ENCODE measurements at regions not wholly inside any gene's neighbourhood (a gene's known extent, or its start where the extent isn't known, plus 50 kb on each side); places are given as distances from the start of the nearest gene placed in this dataset.

- Histone ChIP-seq H3K4me1 (no peaks in the 10 kb centered on the region), H3K27me3 (no peaks in the 10 kb centered on the region)
- DNase-seq = no peak
Observed at GRCh38 chr18:14031053-14031452, 101.2 kb downstream of the ZNF519 start.

GRCh38 chr18:14029512-14029911, 102.7 kb downstream of the ZNF519 start:
- Histone ChIP-seq H3K9me3 (replicated peaks) (no peaks in the 10 kb centered on the region), H3K4me3 (no peak overlapping the region), H3K27me3 (no peaks in the 10 kb centered on the region), H3K4me1 (no peaks in the 10 kb centered on the region), H3K27ac (no peak overlapping the region), H3K36me3 (no peaks in the 10 kb centered on the region)
- no peak for DNase-seq

More at GRCh38 chr18:14031053-14031452, 101.2 kb downstream of the ZNF519 start:
- H3K36me3 ChIP-seq = no peaks in the 10 kb centered on the region
- no peak overlapping the region for H3K27ac ChIP-seq
- no peak overlapping the region for H3K4me3 ChIP-seq
- H3K9me3 ChIP-seq (replicated peaks) = no peaks in the 10 kb centered on the region

DNA sequence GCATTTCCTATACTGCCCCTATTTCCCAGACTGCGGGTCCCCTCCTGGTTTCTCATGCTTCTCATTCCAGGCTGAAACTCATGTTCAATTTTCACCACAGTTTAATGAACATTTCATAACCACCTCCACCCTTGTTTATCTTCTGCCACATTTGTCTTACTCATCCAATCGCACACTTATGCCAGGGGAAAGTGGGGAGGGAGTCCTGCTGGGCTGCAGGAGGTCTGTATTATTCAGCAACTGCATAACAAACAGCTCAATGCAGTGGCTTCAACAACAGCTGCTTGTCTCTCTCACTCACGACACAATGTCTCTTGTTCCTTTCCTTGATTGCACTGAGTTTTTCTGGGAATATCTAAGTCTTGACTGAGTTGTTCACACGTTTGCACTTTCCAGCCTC, 106.0 kb downstream of the ZNF519 start:
- Histone ChIP-seq H3K27ac (no peak overlapping the region), H3K27me3 (no peaks in the 10 kb centered on the region), H3K9me3 (replicated peaks) (no peaks in the 10 kb centered on the region), H3K4me1 (no peaks in the 10 kb centered on the region), H3K36me3 (no peaks in the 10 kb centered on the region), H3K4me3 (no peak overlapping the region)
- DNase-seq = no peak

GRCh38 chr18:14025306-14025940, 106.8 kb downstream of the ZNF519 start:
- H3K36me3 ChIP-seq = no peaks in the 10 kb centered on the region
- no peak for DNase-seq
- H3K9me3 ChIP-seq (replicated peaks) = no peaks in the 10 kb centered on the region
- no peak overlapping the region for H3K4me3 ChIP-seq
- H3K27me3 ChIP-seq = no peaks in the 10 kb centered on the region
- no peak overlapping the region for H3K27ac ChIP-seq
- no peaks in the 10 kb centered on the region for H3K4me1 ChIP-seq

- no peaks in the 10 kb centered on the region for H3K36me3 ChIP-seq
- no peak for DNase-seq
- no peak overlapping the region for H3K27ac ChIP-seq
- no peak overlapping the region for H3K4me3 ChIP-seq
- no peaks in the 10 kb centered on the region for H3K27me3 ChIP-seq
- no peaks in the 10 kb centered on the region for H3K9me3 ChIP-seq (replicated peaks)
- H3K4me1 ChIP-seq = no peaks in the 10 kb centered on the region
Observed at GRCh38 chr18:14015416-14015815, 100.1 kb upstream of the MC2R start.

DNA sequence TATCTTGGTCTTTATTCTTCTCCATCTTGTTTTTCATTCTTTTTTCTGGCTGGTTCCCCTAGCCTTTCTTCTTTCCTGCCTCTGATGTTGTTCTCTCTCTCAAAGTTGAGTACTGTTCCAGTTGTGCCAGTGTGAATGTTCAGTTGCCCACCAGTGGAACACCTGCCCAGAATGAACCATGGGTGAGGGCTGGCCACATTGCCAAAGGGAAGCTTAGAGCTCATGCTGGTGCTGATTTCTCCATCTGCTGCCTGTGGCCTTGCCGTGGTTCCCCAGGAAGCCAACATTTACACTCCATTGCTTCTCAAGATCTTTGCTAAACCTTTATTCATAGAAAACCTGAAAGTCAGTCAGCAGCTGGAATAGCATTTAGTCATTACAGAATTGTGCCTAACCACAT, 99.1 kb upstream of the MC2R start:
- no peak for DNase-seq
- H3K4me1 ChIP-seq = no peaks in the 10 kb centered on the region
- H3K36me3 ChIP-seq = no peaks in the 10 kb centered on the region
- no peaks in the 10 kb centered on the region for H3K27me3 ChIP-seq
- no peaks in the 10 kb centered on the region for H3K9me3 ChIP-seq (replicated peaks)
- no peak overlapping the region for H3K27ac ChIP-seq
- H3K4me3 ChIP-seq = no peak overlapping the region

GRCh38 chr18:14000884-14001283, 85.5 kb upstream of the MC2R start:
- no peak overlapping the region for H3K27ac ChIP-seq
- no peak for DNase-seq
- H3K4me3 ChIP-seq = no peak overlapping the region
- H3K27me3 ChIP-seq = no peaks in the 10 kb centered on the region
- no peaks in the 10 kb centered on the region for H3K9me3 ChIP-seq (replicated peaks)
- no peaks in the 10 kb centered on the region for H3K4me1 ChIP-seq
- H3K36me3 ChIP-seq = no peaks in the 10 kb centered on the region

DNA sequence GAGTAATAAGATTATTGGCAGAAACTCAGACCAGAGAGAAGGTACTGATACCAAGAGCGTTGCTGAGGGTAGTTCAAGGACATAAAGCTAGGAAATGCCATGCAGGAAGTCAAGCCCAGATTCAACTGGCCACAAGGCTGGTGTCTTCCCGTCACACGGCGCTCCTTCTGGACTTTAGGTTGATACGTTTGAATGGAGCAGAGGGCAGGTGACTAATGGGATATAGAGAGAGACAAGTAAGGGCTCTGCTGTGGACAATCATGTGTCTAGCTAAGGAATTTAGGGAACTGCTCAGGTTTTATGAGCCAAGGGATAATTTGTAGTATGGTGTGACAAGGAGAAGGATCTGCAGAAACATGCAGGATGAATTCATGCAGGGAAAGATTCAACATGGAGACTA, 83.9 kb upstream of the MC2R start:
- Histone ChIP-seq H3K27ac (no peak overlapping the region), H3K4me3 (no peak overlapping the region), H3K36me3 (no peaks in the 10 kb centered on the region), H3K4me1 (no peaks in the 10 kb centered on the region), H3K27me3 (no peaks in the 10 kb centered on the region), H3K9me3 (replicated peaks) (no peaks in the 10 kb centered on the region)
- no peak for DNase-seq

DNA sequence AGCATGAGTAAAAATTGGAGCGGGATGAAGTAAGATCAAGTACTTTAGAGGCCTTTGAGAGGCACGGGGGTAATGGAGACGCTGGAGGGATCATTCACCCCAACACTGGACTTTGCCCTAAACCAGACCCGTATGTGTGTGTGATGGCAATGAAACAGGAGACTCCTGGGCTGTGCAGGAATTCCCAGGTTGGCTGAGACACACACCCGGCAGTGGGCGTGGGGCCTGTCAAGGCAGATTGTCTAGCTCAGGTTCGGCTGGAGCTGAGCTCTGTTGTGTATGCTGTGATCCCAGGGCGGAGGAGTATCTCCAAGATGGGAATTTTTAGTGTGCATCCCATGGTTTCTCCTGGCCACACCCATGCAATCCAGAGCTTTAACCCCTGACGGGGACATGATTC, 83.2 kb upstream of the MC2R start:
- H3K36me3 ChIP-seq = no peaks in the 10 kb centered on the region
- H3K9me3 ChIP-seq (replicated peaks) = no peaks in the 10 kb centered on the region
- no peaks in the 10 kb centered on the region for H3K4me1 ChIP-seq
- no peak overlapping the region for H3K4me3 ChIP-seq
- H3K27me3 ChIP-seq = no peaks in the 10 kb centered on the region
- DNase-seq = no peak
- no peak overlapping the region for H3K27ac ChIP-seq

DNA sequence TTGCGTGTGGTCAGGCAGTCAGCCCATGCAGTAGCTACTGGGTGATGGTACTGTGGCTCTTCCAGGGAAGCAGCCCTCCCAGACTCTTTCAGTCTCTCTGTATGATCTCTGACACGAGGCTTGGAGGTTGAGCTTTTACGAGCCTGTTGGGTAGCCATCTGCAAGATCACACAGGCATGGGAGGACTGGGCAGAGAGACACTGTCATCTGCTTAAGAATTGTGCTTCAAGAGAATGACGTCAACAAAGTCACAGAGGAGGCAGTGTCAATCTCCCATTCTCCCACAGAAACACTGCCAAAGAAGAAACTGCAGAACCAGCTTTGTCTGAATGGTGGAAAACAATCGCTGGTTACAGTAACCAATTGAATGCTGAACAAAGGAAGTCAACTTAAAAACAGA, 78.4 kb upstream of the MC2R start:
- H3K4me1 ChIP-seq = no peaks in the 10 kb centered on the region
- no peak for DNase-seq
- no peak overlapping the region for H3K27ac ChIP-seq
- H3K36me3 ChIP-seq = no peaks in the 10 kb centered on the region
- no peak overlapping the region for H3K4me3 ChIP-seq
- H3K9me3 ChIP-seq (replicated peaks) = no peaks in the 10 kb centered on the region
- no peaks in the 10 kb centered on the region for H3K27me3 ChIP-seq

- Histone ChIP-seq H3K9me3 (replicated peaks) (no peaks in the 10 kb centered on the region), H3K4me3 (no peak overlapping the region), H3K4me1 (no peaks in the 10 kb centered on the region), H3K27ac (no peak overlapping the region), H3K27me3 (no peaks in the 10 kb centered on the region), H3K36me3 (no peaks in the 10 kb centered on the region)
- DNase-seq = no peak
Observed at GRCh38 chr18:13992826-13993540, 77.6 kb upstream of the MC2R start.

DNA sequence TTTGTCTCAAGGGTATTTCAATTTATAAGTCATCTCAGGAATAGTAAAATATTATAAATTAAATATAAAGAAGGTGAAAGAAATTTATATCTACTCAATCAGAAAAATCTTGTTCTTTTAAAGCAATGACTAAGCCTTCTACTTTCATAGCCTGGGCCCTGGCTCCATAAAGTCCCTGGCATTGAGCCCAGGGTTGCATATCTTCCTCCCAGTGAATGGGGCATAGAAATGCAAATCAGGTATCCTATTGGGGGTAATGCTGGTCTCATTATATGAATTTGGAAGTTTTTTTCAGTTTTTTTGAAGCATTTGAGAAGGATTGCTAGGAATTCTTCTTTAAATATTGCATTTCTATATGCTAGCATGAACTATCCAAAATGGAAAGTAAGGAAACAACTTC, 73.9 kb upstream of the MC2R start:
- Histone ChIP-seq H3K36me3 (no peaks in the 10 kb centered on the region), H3K27ac (no peak overlapping the region), H3K4me3 (no peak overlapping the region), H3K9me3 (replicated peaks) (no peaks in the 10 kb centered on the region), H3K4me1 (no peaks in the 10 kb centered on the region), H3K27me3 (no peaks in the 10 kb centered on the region)
- no peak for DNase-seq

GRCh38 chr18:13987956-13988355, 72.6 kb upstream of the MC2R start:
- H3K27me3 ChIP-seq = no peaks in the 10 kb centered on the region
- H3K36me3 ChIP-seq = no peaks in the 10 kb centered on the region
- no peak overlapping the region for H3K4me3 ChIP-seq
- no peaks in the 10 kb centered on the region for H3K4me1 ChIP-seq
- H3K27ac ChIP-seq = no peak overlapping the region
- no peak for DNase-seq
- H3K9me3 ChIP-seq (replicated peaks) = no peaks in the 10 kb centered on the region

DNA sequence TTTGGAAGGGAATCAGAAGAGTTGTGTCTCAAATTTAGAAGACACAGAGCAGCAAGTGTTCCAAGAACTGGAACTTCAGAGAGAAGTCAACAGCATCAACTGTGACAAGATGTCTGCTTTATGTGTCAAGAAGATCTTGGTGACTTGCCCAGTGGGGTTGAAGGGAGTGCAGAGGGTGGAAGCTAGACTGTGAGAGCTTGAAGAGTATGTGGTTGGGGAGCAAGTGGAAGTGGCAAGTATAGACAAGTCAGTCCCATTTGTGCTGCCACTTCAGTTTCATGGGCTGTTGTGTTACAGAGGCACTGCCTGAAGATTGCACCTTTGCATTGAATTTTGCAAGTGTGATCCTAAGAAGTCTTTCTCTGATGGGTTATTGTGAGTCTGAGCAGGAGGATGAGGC, 68.7 kb upstream of the MC2R start:
- Histone ChIP-seq H3K9me3 (replicated peaks) (no peaks in the 10 kb centered on the region), H3K27me3 (no peaks in the 10 kb centered on the region), H3K36me3 (no peaks in the 10 kb centered on the region), H3K4me3 (no peak overlapping the region), H3K27ac (no peak overlapping the region), H3K4me1 (no peaks in the 10 kb centered on the region)
- no peak for DNase-seq

DNA sequence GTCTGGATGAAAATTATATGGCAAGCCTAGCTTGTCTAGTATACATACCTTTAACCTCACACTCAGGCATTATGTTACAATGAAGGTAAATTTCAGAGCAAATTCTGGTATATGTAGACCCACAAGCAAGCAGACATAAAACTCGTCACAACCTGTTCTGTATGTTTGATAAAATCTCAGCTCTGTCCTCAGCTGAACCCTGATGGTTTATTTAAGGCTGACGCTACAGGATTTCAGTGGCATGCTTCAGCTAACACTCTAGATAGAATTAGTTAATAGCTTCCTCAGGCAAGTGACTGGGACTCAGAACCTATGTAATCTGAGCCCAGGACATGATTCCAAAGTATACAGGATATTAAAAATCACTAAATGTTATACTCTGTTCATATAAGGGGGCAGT, 68.2 kb upstream of the MC2R start:
- H3K4me3 ChIP-seq = no peak overlapping the region
- DNase-seq = no peak

GRCh38 chr18:13982126-13982525, 66.8 kb upstream of the MC2R start:
- H3K27ac ChIP-seq = no peak overlapping the region
- H3K4me1 ChIP-seq = no peaks in the 10 kb centered on the region

More for the DNA sequence above, 68.2 kb upstream of the MC2R start:
- Histone ChIP-seq H3K9me3 (replicated peaks) (no peaks in the 10 kb centered on the region), H3K27ac (no peak overlapping the region), H3K4me1 (no peaks in the 10 kb centered on the region), H3K36me3 (no peaks in the 10 kb centered on the region), H3K27me3 (no peaks in the 10 kb centered on the region)

More at GRCh38 chr18:13982126-13982525, 66.8 kb upstream of the MC2R start:
- Histone ChIP-seq H3K27me3 (no peaks in the 10 kb centered on the region), H3K36me3 (no peaks in the 10 kb centered on the region), H3K9me3 (replicated peaks) (no peaks in the 10 kb centered on the region), H3K4me3 (no peak overlapping the region)
- peak in 1 of 2 experiments; percentile 4 for DNase-seq

Measured in SJCRH30 (cell line).